ENCODE measurements at regions not wholly inside any gene's neighbourhood (a gene's known extent, or its start where the extent isn't known, plus 50 kb on each side); places are given as distances from the start of the nearest gene placed in this dataset.

DNA sequence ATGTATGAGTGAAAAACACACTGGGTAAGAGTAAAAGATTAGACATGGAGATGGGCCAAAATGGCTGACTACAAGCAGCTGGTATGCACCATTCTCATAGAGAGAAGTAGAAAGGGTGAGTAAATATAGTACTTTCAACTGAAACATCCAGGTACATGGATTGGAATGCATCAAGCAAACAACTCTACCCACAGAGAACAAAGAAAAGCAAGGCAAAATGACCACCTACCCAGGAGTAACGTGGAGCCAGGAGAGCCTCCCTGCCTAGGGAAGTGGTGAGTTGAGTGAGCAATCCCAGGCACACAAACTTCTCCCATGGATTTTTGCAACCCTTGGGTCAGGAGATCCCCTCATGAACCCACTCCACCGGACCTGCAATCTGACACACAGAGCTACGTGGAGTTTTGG, 212.8 kb downstream of the PTN start:
- POLR2A ChIA-PET = no interaction called here
- intact Hi-C loops (cut with micrococcal nuclease) = no loop called here
- CTCF ChIA-PET = no interaction called here

DNA sequence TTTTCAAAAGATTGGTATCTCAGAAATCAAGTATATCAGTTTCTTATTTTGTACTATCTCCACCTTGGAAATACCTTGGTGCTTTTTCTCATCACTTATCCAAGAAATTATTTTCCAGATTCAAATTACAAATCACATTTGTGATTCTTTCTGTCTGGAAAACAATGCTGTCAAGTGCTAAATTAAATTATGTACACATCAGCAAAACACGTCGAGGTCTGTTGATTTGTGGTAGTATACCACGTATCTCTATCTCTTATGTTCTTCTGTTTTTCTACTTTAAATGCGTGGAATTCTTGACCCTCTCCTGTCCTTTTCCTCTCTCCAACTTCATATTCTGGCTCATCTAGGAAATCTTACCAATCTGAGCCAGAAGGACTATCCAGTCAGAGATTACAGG, 214.5 kb downstream of the PTN start:
- no peaks in the 10 kb centered on the region for H3K79me2 ChIP-seq (ENCODE audit: insufficient read depth, low read length)

More for the DNA sequence above, 212.8 kb downstream of the PTN start:
- no peaks in the 10 kb centered on the region for H3K9me2 ChIP-seq (ENCODE audit: insufficient read depth)
- TF ChIP-seq EZH2phosphoT487 (IDR thresholded peaks at IDR 0.05; ENCODE audit: borderline replicate concordance) (no peak), POLR2AphosphoS5 (IDR thresholded peaks at IDR 0.05; ENCODE audit: low read depth, low read length) (no peak)
- TF ChIP-seq, protein P1, sequence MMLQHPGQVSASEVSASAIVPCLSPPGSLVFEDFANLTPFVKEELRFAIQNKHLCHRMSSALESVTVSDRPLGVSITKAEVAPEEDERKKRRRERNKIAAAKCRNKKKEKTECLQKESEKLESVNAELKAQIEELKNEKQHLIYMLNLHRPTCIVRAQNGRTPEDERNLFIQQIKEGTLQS (IDR thresholded peaks at IDR 0.05) = no peak
- H4K20me1 ChIP-seq (ENCODE audit: insufficient read depth) = no peaks in the 10 kb centered on the region
- no peak overlapping the region for H3K9ac ChIP-seq (ENCODE audit: low read length)
- RAD21 ChIA-PET (ENCODE audit: low non-redundant PET in 1 of 2, low total read pairs in 2 of 2, uncharacterized antibody in 2 of 2, unreplicated experiment in 2 of 2) = no interaction called here
- no peaks in the 10 kb centered on the region for H3K79me2 ChIP-seq (ENCODE audit: insufficient read depth, low read length)
- no peaks in the 10 kb centered on the region for H3K27me3 ChIP-seq (ENCODE audit: insufficient read depth, low read length)
- H3K36me3 ChIP-seq (ENCODE audit: control insufficient read depth in 1 of 2, insufficient read depth in 2 of 2, low read length in 2 of 2) = no peaks in the 10 kb centered on the region
- DNase-seq (ENCODE audit: low read depth, low spot score) (no peak), ATAC-seq (no peak)
- no peak overlapping the region for H2AFZ ChIP-seq (ENCODE audit: low read depth, low read length, poor library complexity, severe bottlenecking)
- H3K4me1 ChIP-seq (ENCODE audit: control insufficient read depth in 1 of 2, insufficient read depth in 2 of 2, low read length in 2 of 2) = no peaks in the 10 kb centered on the region
- no TSS peak for BruUV-seq (replicated peaks)
- no peak overlapping the region for H3K4me3 ChIP-seq (replicated peaks in 1 of 2; ENCODE audit: low read depth in 1 of 2, low read length in 2 of 2)
- no peak overlapping the region for H3K4me2 ChIP-seq (ENCODE audit: low read length)
- no peak overlapping the region for H3K27ac ChIP-seq (ENCODE audit: low read depth, low read length)
- peaks cover 5 to 11% of the 10 kb centered on the region in 2 experiments; a peak in 2 of 4 replicates for H3K9me3 ChIP-seq (ENCODE audit: control insufficient read depth in 1 of 2, insufficient read depth in 1 of 2, low read depth in 1 of 2, low read length in 2 of 2)

More for the DNA sequence above, 214.5 kb downstream of the PTN start:
- intact Hi-C loops (cut with micrococcal nuclease) = no loop called here
- TF ChIP-seq, protein P2, sequence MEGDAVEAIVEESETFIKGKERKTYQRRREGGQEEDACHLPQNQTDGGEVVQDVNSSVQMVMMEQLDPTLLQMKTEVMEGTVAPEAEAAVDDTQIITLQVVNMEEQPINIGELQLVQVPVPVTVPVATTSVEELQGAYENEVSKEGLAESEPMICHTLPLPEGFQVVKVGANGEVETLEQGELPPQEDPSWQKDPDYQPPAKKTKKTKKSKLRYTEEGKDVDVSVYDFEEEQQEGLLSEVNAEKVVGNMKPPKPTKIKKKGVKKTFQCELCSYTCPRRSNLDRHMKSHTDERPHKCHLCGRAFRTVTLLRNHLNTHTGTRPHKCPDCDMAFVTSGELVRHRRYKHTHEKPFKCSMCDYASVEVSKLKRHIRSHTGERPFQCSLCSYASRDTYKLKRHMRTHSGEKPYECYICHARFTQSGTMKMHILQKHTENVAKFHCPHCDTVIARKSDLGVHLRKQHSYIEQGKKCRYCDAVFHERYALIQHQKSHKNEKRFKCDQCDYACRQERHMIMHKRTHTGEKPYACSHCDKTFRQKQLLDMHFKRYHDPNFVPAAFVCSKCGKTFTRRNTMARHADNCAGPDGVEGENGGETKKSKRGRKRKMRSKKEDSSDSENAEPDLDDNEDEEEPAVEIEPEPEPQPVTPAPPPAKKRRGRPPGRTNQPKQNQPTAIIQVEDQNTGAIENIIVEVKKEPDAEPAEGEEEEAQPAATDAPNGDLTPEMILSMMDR (IDR thresholded peaks at IDR 0.05 in 2 of 3, conservative IDR thresholded peaks at IDR 0.05 in 1 of 3; ENCODE audit: borderline replicate concordance in 1 of 3, insufficient read depth in 1 of 3, low read depth in 2 of 3, low read length in 2 of 3) = no peak
- no peak for TF ChIP-seq CBX3 (IDR thresholded peaks at IDR 0.05; ENCODE audit: low read depth)
- TF ChIP-seq RAD21 (IDR thresholded peaks at IDR 0.05; ENCODE audit: low read depth) = no peak
- no peak for TF ChIP-seq ZFX (IDR thresholded peaks at IDR 0.05)
- TF ChIP-seq, protein P1 (IDR thresholded peaks at IDR 0.05) = no peak
- TF ChIP-seq YY1 (IDR thresholded peaks at IDR 0.05; ENCODE audit: extremely low read depth, insufficient replicate concordance, low read depth, low read length) = no peak
- TF ChIP-seq ZNF274 (IDR thresholded peaks at IDR 0.05; ENCODE audit: low read depth, low read length) = no peak
- no peak for TF ChIP-seq JUND (IDR thresholded peaks at IDR 0.05)
- no peak for TF ChIP-seq CEBPB (IDR thresholded peaks at IDR 0.05; ENCODE audit: low read depth)
- no peak for TF ChIP-seq EGR1 (IDR thresholded peaks at IDR 0.05; ENCODE audit: low read depth)
- TF ChIP-seq POLR2A (IDR thresholded peaks at IDR 0.05; ENCODE audit: borderline replicate concordance, extremely low read depth, insufficient read depth, insufficient read length) = no peak
- no peak for TF ChIP-seq SIN3A (IDR thresholded peaks at IDR 0.05; ENCODE audit: low read depth)
- no peak for TF ChIP-seq EZH2phosphoT487 (IDR thresholded peaks at IDR 0.05; ENCODE audit: borderline replicate concordance)
- no peaks in the 10 kb centered on the region for H3K36me3 ChIP-seq (ENCODE audit: control insufficient read depth in 1 of 2, insufficient read depth in 2 of 2, low read length in 2 of 2)
- H3K27me3 ChIP-seq (ENCODE audit: insufficient read depth, low read length) = no peaks in the 10 kb centered on the region
- RAD21 ChIA-PET (ENCODE audit: low non-redundant PET in 1 of 2, low total read pairs in 2 of 2, uncharacterized antibody in 2 of 2, unreplicated experiment in 2 of 2) = no interaction called here
- POLR2A ChIA-PET = no interaction called here
- H2AFZ ChIP-seq (ENCODE audit: low read depth, low read length, poor library complexity, severe bottlenecking) = no peak overlapping the region
- H3K9me3 ChIP-seq (ENCODE audit: control insufficient read depth in 1 of 2, insufficient read depth in 1 of 2, low read depth in 1 of 2, low read length in 2 of 2) = peaks cover 0 to 13% of the 10 kb centered on the region in 2 experiments; a peak in 2 of 4 replicates
- H3K9ac ChIP-seq (ENCODE audit: low read length) = no peak overlapping the region
- H3K27ac ChIP-seq (ENCODE audit: low read depth, low read length) = no peak overlapping the region
- no peak for ATAC-seq
- no TSS peak for BruUV-seq (replicated peaks)
- H3K4me1 ChIP-seq (ENCODE audit: control insufficient read depth in 1 of 2, insufficient read depth in 2 of 2, low read length in 2 of 2) = no peaks in the 10 kb centered on the region
- no peak overlapping the region for H3K4me2 ChIP-seq (ENCODE audit: low read length)
- no peak overlapping the region for H3K4me3 ChIP-seq (replicated peaks in 1 of 2; ENCODE audit: low read depth in 1 of 2, low read length in 2 of 2)
- H3K9me2 ChIP-seq (ENCODE audit: insufficient read depth) = no peaks in the 10 kb centered on the region
- CTCF ChIA-PET = no interaction called here
- DNase-seq (ENCODE audit: low read depth, low spot score) = no peak
- no peaks in the 10 kb centered on the region for H4K20me1 ChIP-seq (ENCODE audit: insufficient read depth)
